Panc1 (cell line): ENCODE measurements at regions not wholly inside any gene's neighbourhood (a gene's known extent, or its start where the extent isn't known, plus 50 kb on each side); places are given as distances from the start of the nearest gene placed in this dataset.

Source experiments
- ATAC-seq: fragments of 200-7000 bp; cut with Tn5 transposase; 2 replicates; pipeline ENCODE4 v1.9.1; 2020; ENCODE audit warnings: mild to moderate bottlenecking, moderate library complexity
- BruUV-seq: library from RNA; stranded (reverse); fragments of 400-500 nt; replicated peaks from 2 replicates; lab custom pipeline; 2021; lab: Mats Ljungman, UMichigan
- CTCF ChIA-PET: fragments of 300-600 bp; sonication (Branson Sonifier 250); formaldehyde crosslinking; loops from one replicate; lab custom pipeline; 2022; ENCODE audit warnings: antibody characterized with exemption; lab: Charles Lee
- POLR2A ChIA-PET: fragments of 300-600 bp; sonication (Branson Sonifier 250); formaldehyde crosslinking; loops from one replicate; lab custom pipeline; 2022; ENCODE audit warnings: antibody characterized with exemption; lab: Charles Lee
- DNase-seq: peaks from one replicate; pipeline ENCODE4 v3.0.0-alpha.2; 2010; ENCODE audit warnings: low read depth, low spot score
- H3K27ac ChIP-seq: 2 replicates; pipeline ENCODE4 v1.5.1; 2011; ENCODE audit warnings: mild to moderate bottlenecking, low read length, inconsistent platforms
- H3K27me3 ChIP-seq: fragments of 200-500 bp; sonication (Bioruptor generic); 2 replicates; pipeline ENCODE4 v1.6.0; 2014; ENCODE audit warnings: low read length, inconsistent platforms; ENCODE audit not compliant: control insufficient read depth, insufficient read depth
- H3K36me3 ChIP-seq: fragments of 200-500 bp; sonication (Bioruptor generic); 2 replicates; pipeline ENCODE4 v1.5.1; 2014; ENCODE audit warnings: inconsistent platforms, mild to moderate bottlenecking, low read length, moderate library complexity; ENCODE audit not compliant: control insufficient read depth, insufficient read depth
- H3K4me1 ChIP-seq: 2 replicates; pipeline ENCODE4 v1.5.1; 2011; ENCODE audit warnings: inconsistent platforms, mild to moderate bottlenecking, low read length, moderate library complexity; ENCODE audit not compliant: control insufficient read depth, insufficient read depth
- H3K4me3 ChIP-seq, 2 experiments: 2 replicates each; pipeline ENCODE4 v1.5.1; 2011 to 2012; ENCODE audit warnings: low read depth in 2 of 2, low read length in 2 of 2, mild to moderate bottlenecking in 2 of 2, inconsistent platforms in 1 of 2, moderate library complexity in 1 of 2
- H3K9me3 ChIP-seq: fragments of 200-500 bp; sonication (Bioruptor generic); 2 replicates; pipeline ENCODE4 v1.5.1; 2014; ENCODE audit warnings: low read depth, mild to moderate bottlenecking, inconsistent platforms, low read length, moderate library complexity; ENCODE audit not compliant: control insufficient read depth, insufficient read depth
- CTCF ChIP-seq: fragments of 450-650 bp; IDR thresholded peaks from 2 replicates; pipeline ENCODE4 v1.5.1; 2017; ENCODE audit warnings: mild to moderate bottlenecking
- POLR2AphosphoS5 ChIP-seq: IDR thresholded peaks from 2 replicates; pipeline ENCODE4 v1.6.1; 2012; ENCODE audit warnings: mild to moderate bottlenecking, low read depth, low read length, moderate library complexity
- REST ChIP-seq, 2 experiments: IDR thresholded peaks; 2 replicates each; pipeline ENCODE4 v1.6.1; 2011 to 2012; ENCODE audit warnings: low read depth in 2 of 2, control low read depth in 1 of 2, low read length in 1 of 2, mild to moderate bottlenecking in 1 of 2, moderate library complexity in 1 of 2; ENCODE audit not compliant: insufficient read depth in 1 of 2
- SIN3A ChIP-seq: IDR thresholded peaks from 2 replicates; pipeline ENCODE4 v1.6.1; 2012; ENCODE audit warnings: low read depth, mild to moderate bottlenecking, low read length, moderate library complexity, borderline replicate concordance; ENCODE audit not compliant: insufficient read depth
- TCF7L2 ChIP-seq: IDR thresholded peaks from 2 replicates; pipeline ENCODE4 v1.6.1; 2011; ENCODE audit warnings: mild to moderate bottlenecking, low read depth, low read length, inconsistent platforms
- in situ Hi-C: cut with HindIII; loops from 2 replicates; pipeline ENCODE4 v1.10.0; 2016; ENCODE audit warnings: low sequenced_read_pairs, low pct_unique_long_range_greater_than_20kb
- intact Hi-C: fragments of 100-400 bp; cut with micrococcal nuclease; formaldehyde crosslinking; loops from one replicate; pipeline ENCODE4 v1.10.0; 2022; ENCODE audit not compliant: unreplicated experiment

- no peaks in the 10 kb centered on the region for H3K27me3 ChIP-seq
- no peak for TF ChIP-seq POLR2AphosphoS5
- TF ChIP-seq REST (IDR thresholded peaks at IDR 0.05; ENCODE audit: insufficient read depth in 1 of 2, low read depth in 2 of 2, low read length in 1 of 2) = no peak
- TF ChIP-seq TCF7L2 = no peak
- TF ChIP-seq CTCF = no peak
- TF ChIP-seq SIN3A = no peak
- DNase-seq (no peak), ATAC-seq (no peak)
- ChIA-PET POLR2A (no interaction called here), CTCF (no interaction called here)
- BruUV-seq = no TSS peak
- in situ Hi-C loops (no loop called here), intact Hi-C loops (no loop called here)
- no peaks in the 10 kb centered on the region for H3K4me1 ChIP-seq
- no peak overlapping the region for H3K27ac ChIP-seq
- H3K36me3 ChIP-seq = no peaks in the 10 kb centered on the region
- no peaks in the 10 kb centered on the region for H3K9me3 ChIP-seq
- H3K4me3 ChIP-seq = no peak overlapping the region
Observed at GRCh38 chr10:118808601-118809356, 54.0 kb upstream of the CACUL1 start.

- TF ChIP-seq TCF7L2 = no peak
- no peak for TF ChIP-seq POLR2AphosphoS5
- no peak for TF ChIP-seq CTCF
- TF ChIP-seq SIN3A = no peak
- TF ChIP-seq REST (IDR thresholded peaks at IDR 0.05; ENCODE audit: insufficient read depth in 1 of 2, low read depth in 2 of 2, low read length in 1 of 2) = no peak
- in situ Hi-C loops (no loop called here), intact Hi-C loops (no loop called here)
- Histone ChIP-seq H3K4me3 (no peak overlapping the region), H3K27ac (no peak overlapping the region), H3K27me3 (no peaks in the 10 kb centered on the region), H3K36me3 (no peaks in the 10 kb centered on the region), H3K9me3 (no peaks in the 10 kb centered on the region), H3K4me1 (no peaks in the 10 kb centered on the region)
- ATAC-seq (no peak), DNase-seq (no peak)
- no TSS peak for BruUV-seq
- CTCF ChIA-PET = no interaction called here
- POLR2A ChIA-PET = no interaction called here
Observed at GRCh38 chr10:118809357-118810220, 54.8 kb upstream of the CACUL1 start.
